Body of pancreas (tissue), 4 donors: ENCODE measurements at regions not wholly inside any gene's neighbourhood (a gene's known extent, or its start where the extent isn't known, plus 50 kb on each side); places are given as distances from the start of the nearest gene placed in this dataset.

Experiments used
- ATAC-seq: fragments of 150-250 bp; one replicate; pipeline ENCODE4 v1.9.1; 2016
- DNase-seq, 4 donors: peaks; one replicate each; pipeline ENCODE4 v3.0.0-alpha.2; 2019
- H3K27ac ChIP-seq, 4 donors: fragments of 200-600 bp; sonication (generic); 1 replicate in 3 of 4; 2 replicates in 1 of 4; pipeline versions ENCODE4 v1.5.1 to v1.6.1; 2016 to 2019; ENCODE audit warnings: mild to moderate bottlenecking in 1 of 4, mixed read lengths in 1 of 4, moderate library complexity in 1 of 4
- H3K27me3 ChIP-seq, 2 donors: fragments of 200-600 bp; sonication (generic); one replicate each; pipeline ENCODE4 v1.6.0; 2016; ENCODE audit warnings: mild to moderate bottlenecking in 1 of 2
- H3K36me3 ChIP-seq, 2 donors: fragments of 200-600 bp; sonication (generic); replicated peaks in 1 of 2; 2 replicates each; pipeline ENCODE4 v1.5.1; 2016; ENCODE audit warnings: low read depth in 2 of 2; ENCODE audit not compliant: insufficient read depth in 1 of 2
- H3K4me1 ChIP-seq: fragments of 200-600 bp; sonication (generic); one replicate; pipeline ENCODE4 v1.6.0; 2016
- H3K4me3 ChIP-seq, 2 donors: fragments of 200-600 bp; sonication (generic); 1 replicate in 1 of 2; 2 replicates in 1 of 2; pipeline ENCODE4 v1.5.1; 2016 to 2019
- H3K9me3 ChIP-seq, 3 donors: fragments of 200-600 bp; sonication (generic); 1 replicate in 2 of 3; 2 replicates in 1 of 3; pipeline ENCODE4 v1.5.1; 2016
- POLR2A ChIP-seq, 3 donors: fragments of 450-650 bp; IDR thresholded peaks; one replicate each; pipeline ENCODE4 v1.6.1; 2016; ENCODE audit warnings: antibody characterized with exemption in 3 of 3, mild to moderate bottlenecking in 2 of 3
- WGBS, 2 donors: methylation state at CpG; one replicate each; pipeline ENCODE4 v1.1.5; 2017; 5-methylcytosine and 5-hydroxymethylcytosine counted together
- intact Hi-C: fragments of 100-400 bp; cut with DNase I; formaldehyde crosslinking; loops from one replicate; pipeline ENCODE4 v1.15.1; 2023
- TF ChIP-seq, protein P1 (sequence below), 7 experiments: fragments of 450-650 bp in 4 of 7; fragments of 200-600 bp in 3 of 7; sonication (generic) in 3 of 7; IDR thresholded peaks; one replicate each; pipeline ENCODE4 v1.5.1; 2016 to 2019; ENCODE audit warnings: antibody characterized with exemption in 7 of 7

DNA sequence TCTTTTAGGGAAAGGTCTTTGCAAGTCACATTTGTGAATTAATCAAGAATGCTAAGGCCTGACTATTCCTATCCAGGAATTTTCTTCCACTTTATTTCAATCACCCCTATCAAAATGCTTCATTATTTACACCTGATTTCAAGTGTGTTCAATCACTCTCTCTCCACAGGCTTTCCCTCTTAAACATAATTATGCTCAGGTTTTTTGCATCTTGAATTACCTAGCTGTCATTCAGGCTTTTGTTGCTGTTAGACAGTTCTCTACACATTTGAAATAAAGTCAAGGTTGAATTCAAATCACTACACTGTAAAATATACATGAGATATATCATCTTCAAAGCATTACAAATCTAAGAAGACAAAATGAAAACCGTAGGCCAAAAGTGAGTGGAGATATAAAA, 941.3 kb upstream of the SLITRK1 start:
- TF ChIP-seq POLR2A (IDR thresholded peaks at IDR 0.05) = no peak
- TF ChIP-seq, protein P1, sequence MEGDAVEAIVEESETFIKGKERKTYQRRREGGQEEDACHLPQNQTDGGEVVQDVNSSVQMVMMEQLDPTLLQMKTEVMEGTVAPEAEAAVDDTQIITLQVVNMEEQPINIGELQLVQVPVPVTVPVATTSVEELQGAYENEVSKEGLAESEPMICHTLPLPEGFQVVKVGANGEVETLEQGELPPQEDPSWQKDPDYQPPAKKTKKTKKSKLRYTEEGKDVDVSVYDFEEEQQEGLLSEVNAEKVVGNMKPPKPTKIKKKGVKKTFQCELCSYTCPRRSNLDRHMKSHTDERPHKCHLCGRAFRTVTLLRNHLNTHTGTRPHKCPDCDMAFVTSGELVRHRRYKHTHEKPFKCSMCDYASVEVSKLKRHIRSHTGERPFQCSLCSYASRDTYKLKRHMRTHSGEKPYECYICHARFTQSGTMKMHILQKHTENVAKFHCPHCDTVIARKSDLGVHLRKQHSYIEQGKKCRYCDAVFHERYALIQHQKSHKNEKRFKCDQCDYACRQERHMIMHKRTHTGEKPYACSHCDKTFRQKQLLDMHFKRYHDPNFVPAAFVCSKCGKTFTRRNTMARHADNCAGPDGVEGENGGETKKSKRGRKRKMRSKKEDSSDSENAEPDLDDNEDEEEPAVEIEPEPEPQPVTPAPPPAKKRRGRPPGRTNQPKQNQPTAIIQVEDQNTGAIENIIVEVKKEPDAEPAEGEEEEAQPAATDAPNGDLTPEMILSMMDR (IDR thresholded peaks at IDR 0.05) = no peak
- no peak for DNase-seq
- 41 to 46% methylated on average over 1 of the region's 1 CpG for WGBS, 2 donors

DNA sequence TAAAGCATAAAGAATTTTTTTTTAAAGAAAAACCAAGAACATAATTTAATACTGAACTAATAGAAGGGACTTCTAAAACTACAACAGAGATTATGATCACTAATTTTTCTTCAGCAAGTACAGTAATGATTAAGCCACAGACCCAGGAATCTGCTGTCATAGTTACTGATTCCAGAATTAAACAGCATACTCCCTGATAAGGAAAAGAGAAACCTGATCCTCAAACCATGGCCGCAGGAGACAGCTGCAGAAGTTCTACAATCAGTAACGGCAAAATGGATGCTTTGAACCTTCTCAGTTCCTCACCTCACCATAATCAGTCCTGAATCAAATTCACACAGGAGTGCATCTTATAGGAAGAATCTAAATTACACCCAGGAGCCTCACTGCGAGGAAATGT, 939.0 kb upstream of the SLITRK1 start:
- no peak overlapping the region for H3K27ac ChIP-seq
- no peak overlapping the region for H3K4me3 ChIP-seq
- ATAC-seq (peak; percentile 60), DNase-seq (no peak)
- no peaks in the 10 kb centered on the region for H3K27me3 ChIP-seq
- H3K4me1 ChIP-seq = no peaks in the 10 kb centered on the region
- 14% methylated on average over 3 of the region's 3 CpGs for WGBS, 2 donors
- intact Hi-C loops = no loop called here
- TF ChIP-seq, protein P1 (IDR thresholded peaks at IDR 0.05) = no peak
- TF ChIP-seq POLR2A (IDR thresholded peaks at IDR 0.05) = no peak
- H3K9me3 ChIP-seq = no peaks in the 10 kb centered on the region
- no peaks in the 10 kb centered on the region for H3K36me3 ChIP-seq

More for the DNA sequence above, 941.3 kb upstream of the SLITRK1 start:
- Histone ChIP-seq H3K4me1 (no peaks in the 10 kb centered on the region), H3K27me3 (no peaks in the 10 kb centered on the region), H3K36me3 (no peaks in the 10 kb centered on the region), H3K9me3 (no peaks in the 10 kb centered on the region), H3K4me3 (no peak overlapping the region), H3K27ac (no peak overlapping the region)
- intact Hi-C loops = no loop called here
- no peak for ATAC-seq

DNA sequence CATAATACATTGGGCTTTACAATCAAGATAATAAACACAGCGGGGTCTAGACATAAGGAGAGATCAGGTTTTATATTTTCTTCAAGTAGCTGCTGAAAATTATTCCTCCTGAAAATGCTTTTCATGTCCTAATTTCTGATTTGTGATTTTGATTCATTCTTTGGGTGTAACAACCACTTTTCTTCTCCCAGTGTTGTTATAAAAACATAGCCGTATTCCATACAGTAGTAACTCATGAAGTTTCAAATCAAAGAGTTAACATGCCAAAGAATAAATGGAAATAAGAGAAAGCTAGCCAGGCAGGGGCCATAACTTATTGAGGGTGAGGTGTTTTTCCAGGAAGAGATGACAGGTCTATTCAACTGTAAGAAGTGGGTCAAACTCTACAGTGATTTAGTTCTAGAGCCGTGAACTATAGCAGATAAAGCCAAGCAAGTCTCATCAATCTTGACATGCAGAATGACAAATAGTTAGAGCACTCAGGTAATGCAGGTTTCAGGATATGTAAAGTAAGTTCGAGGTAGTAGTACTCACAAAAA, 934.4 kb upstream of the SLITRK1 start:
- Histone ChIP-seq H3K27ac (no peak overlapping the region), H3K4me1 (no peaks in the 10 kb centered on the region), H3K36me3 (no peaks in the 10 kb centered on the region), H3K9me3 (no peaks in the 10 kb centered on the region), H3K4me3 (no peak overlapping the region), H3K27me3 (no peaks in the 10 kb centered on the region)
- DNase-seq (no peak), ATAC-seq (no peak)
- no peak for TF ChIP-seq POLR2A (IDR thresholded peaks at IDR 0.05)
- TF ChIP-seq, protein P1 (IDR thresholded peaks at IDR 0.05) = no peak
- WGBS, 2 donors = 53 to 54% methylated on average over 4 of the region's 4 CpGs
- intact Hi-C loops = no loop called here

DNA sequence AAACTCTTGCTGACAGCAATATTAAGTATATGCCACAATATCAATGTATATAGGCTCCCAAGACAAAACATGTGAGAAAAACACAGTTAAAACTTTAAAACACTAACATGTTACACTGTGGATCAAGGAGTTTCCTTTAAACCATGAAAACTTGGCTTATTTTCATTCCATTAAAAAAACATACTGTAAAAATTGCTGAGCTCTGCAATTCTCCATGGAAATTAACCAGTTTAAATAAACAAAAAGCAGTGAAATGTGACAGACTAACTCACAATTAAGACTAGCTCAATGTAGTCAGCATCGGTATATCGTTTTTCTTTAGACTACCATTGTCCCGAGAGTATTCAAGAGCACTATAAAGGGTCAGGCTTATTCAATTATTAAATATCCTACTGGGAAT, 930.5 kb upstream of the SLITRK1 start:
- Histone ChIP-seq H3K4me3 (no peak overlapping the region), H3K27ac (no peak overlapping the region), H3K27me3 (no peaks in the 10 kb centered on the region), H3K4me1 (no peaks in the 10 kb centered on the region), H3K9me3 (no peaks in the 10 kb centered on the region), H3K36me3 (no peaks in the 10 kb centered on the region)
- 83 to 84% methylated on average over 3 of the region's 3 CpGs for WGBS, 2 donors
- ATAC-seq (no peak), DNase-seq (no peak)
- intact Hi-C loops = no loop called here
- TF ChIP-seq, protein P1 (IDR thresholded peaks at IDR 0.05) = no peak
- TF ChIP-seq POLR2A (IDR thresholded peaks at IDR 0.05) = no peak

DNA sequence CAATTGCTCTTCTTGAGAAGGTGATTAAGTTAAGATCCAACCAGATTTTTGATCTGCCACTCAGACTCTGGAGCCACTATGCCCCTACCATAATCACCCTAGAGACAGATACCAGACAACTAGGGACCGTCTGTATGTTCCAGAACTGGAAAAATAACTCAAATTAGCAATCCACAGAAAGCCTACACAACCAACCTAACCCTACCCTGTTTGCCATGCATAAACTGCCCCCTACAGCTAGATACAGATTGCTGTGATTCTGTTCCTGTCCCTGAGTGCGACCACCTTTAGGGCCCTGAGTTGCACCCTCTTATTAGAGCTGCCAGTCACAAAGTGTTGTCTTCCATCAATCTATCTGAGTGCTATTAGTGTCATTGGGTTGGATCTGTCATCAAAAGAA, 929.8 kb upstream of the SLITRK1 start:
- WGBS, 2 donors = 60 to 69% methylated on average over 2 of the region's 2 CpGs
- no peak for ATAC-seq
- no peak overlapping the region for H3K27ac ChIP-seq
- intact Hi-C loops = no loop called here
- no peaks in the 10 kb centered on the region for H3K9me3 ChIP-seq
- no peak overlapping the region for H3K4me3 ChIP-seq
- H3K4me1 ChIP-seq = no peaks in the 10 kb centered on the region
- DNase-seq = no peak
- TF ChIP-seq POLR2A (IDR thresholded peaks at IDR 0.05) = no peak
- TF ChIP-seq, protein P1 (IDR thresholded peaks at IDR 0.05) = no peak
- no peaks in the 10 kb centered on the region for H3K36me3 ChIP-seq
- no peaks in the 10 kb centered on the region for H3K27me3 ChIP-seq
